AG04450 (cell line): ENCODE measurements at regions not wholly inside any gene's neighbourhood (a gene's known extent, or its start where the extent isn't known, plus 50 kb on each side); places are given as distances from the start of the nearest gene placed in this dataset.

Experiments
- CTCF ChIA-PET: fragments of 300-600, 350-600 bp; formaldehyde crosslinking; extraction: SDS; loops from one replicate; lab custom pipeline; 2022; ENCODE audit warnings: antibody characterized with exemption, inconsistent platforms; lab: Charles Lee
- POLR2A ChIA-PET: fragments of 350-600 bp; formaldehyde crosslinking; extraction: SDS; loops from one replicate; lab custom pipeline; 2021; ENCODE audit warnings: antibody characterized with exemption, inconsistent platforms; lab: Yijun Ruan, JAX
- DNase-seq: peaks from one replicate; pipeline ENCODE4 v3.0.0-alpha.2; 2011; ENCODE audit warnings: low read depth, low spot score
- H3K27ac ChIP-seq: one replicate; pipeline ENCODE4 v1.5.1; 2012; ENCODE audit warnings: low read depth, low read length, control low read depth
- H3K27me3 ChIP-seq: one replicate; pipeline ENCODE4 v1.6.0; 2012; ENCODE audit warnings: low read length; ENCODE audit not compliant: control insufficient read depth, insufficient read depth
- H3K4me3 ChIP-seq: 2 replicates; pipeline ENCODE4 v1.5.1; 2011; ENCODE audit warnings: mild to moderate bottlenecking, low read depth, low read length, control low read depth
- H3K9me3 ChIP-seq: 2 replicates; pipeline ENCODE4 v1.5.1; 2012; ENCODE audit warnings: low read length; ENCODE audit not compliant: control insufficient read depth, insufficient read depth
- TF ChIP-seq, protein P1 (sequence below): IDR thresholded peaks from 2 replicates; pipeline ENCODE4 v1.5.1; 2011; ENCODE audit warnings: low read depth, low read length, control low read depth, inconsistent platforms

DNA sequence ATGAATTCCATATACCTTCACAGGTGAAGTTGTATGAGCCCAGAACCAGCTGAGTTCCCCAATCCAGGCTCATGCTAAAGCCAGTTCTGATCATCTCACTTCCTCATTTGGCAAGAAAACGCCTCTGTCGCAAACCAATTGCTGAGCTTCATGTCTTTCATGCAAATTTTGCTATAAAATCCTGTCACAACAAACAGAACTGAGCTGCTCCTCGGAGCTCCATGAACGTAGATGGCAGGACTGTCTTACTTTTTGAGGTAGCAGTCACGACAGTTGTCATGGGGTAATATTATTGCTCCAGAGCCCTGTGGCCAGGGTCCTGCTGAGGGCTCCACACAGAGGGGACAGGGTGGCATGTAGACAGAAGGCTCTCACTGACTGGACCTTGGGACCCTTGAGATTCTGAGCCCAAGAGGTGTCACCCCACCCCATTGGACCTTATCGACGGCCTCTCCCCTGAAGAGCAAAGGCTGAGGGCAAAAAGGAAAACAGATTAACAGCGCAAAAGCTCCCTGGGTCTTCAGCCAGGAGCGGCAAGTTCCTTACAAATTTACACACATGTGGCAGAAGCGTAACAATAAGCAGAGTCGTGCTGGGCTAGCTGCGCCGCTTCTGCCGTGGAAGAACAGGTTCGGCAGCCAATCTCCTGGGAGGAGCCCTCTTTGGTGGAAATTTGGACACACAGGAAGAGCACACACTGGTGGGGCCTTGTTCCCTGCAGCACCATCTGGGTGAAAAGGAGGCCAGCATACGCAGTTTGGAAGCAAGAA is 249.2 kb downstream of the OPA1 start:
- TF ChIP-seq, protein P1, sequence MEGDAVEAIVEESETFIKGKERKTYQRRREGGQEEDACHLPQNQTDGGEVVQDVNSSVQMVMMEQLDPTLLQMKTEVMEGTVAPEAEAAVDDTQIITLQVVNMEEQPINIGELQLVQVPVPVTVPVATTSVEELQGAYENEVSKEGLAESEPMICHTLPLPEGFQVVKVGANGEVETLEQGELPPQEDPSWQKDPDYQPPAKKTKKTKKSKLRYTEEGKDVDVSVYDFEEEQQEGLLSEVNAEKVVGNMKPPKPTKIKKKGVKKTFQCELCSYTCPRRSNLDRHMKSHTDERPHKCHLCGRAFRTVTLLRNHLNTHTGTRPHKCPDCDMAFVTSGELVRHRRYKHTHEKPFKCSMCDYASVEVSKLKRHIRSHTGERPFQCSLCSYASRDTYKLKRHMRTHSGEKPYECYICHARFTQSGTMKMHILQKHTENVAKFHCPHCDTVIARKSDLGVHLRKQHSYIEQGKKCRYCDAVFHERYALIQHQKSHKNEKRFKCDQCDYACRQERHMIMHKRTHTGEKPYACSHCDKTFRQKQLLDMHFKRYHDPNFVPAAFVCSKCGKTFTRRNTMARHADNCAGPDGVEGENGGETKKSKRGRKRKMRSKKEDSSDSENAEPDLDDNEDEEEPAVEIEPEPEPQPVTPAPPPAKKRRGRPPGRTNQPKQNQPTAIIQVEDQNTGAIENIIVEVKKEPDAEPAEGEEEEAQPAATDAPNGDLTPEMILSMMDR = no peak
- ChIA-PET CTCF (no interaction called here), POLR2A (no interaction called here)
- no peak overlapping the region for H3K27ac ChIP-seq
- H3K9me3 ChIP-seq = no peaks in the 10 kb centered on the region
- H3K4me3 ChIP-seq = no peak overlapping the region
- no peak for DNase-seq
- peaks cover 33% of the 10 kb centered on the region for H3K27me3 ChIP-seq

DNA sequence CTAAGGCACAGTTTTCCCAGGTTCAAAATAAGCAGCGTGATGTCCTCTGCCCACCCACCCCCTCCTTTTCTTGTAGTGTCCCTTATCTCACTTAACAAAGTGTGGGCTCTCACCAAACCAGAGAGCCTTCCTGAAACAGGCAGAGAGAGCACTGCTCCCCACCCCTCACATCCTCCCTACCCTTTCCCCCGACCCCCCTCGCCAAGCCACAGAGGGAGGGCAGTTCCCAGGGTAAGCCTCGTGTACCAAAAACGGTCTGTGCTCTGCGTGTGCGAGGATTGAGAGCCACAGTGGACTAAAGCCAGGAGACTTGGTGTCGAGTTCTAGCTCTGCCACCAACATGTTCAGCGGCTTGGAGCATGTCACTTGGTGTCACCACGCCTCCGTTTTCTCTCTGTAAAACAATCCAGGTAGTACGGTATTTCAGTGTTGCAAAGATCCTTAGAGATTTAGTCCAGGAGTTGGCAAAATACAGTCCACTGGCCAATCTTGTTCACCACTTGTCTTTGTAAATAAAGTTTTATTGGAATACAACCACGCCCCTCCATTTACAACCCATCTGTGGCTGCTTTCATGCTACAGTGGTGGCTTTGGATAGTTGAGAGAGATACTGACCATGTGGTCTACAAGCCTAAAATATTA is 249.9 kb downstream of the OPA1 start:
- Histone ChIP-seq H3K4me3 (no peak overlapping the region), H3K27ac (no peak overlapping the region), H3K27me3 (peaks cover 29% of the 10 kb centered on the region), H3K9me3 (no peaks in the 10 kb centered on the region)
- TF ChIP-seq, protein P1 = no peak
- POLR2A ChIA-PET = no interaction called here
- DNase-seq = no peak
- CTCF ChIA-PET = no interaction called here

DNA sequence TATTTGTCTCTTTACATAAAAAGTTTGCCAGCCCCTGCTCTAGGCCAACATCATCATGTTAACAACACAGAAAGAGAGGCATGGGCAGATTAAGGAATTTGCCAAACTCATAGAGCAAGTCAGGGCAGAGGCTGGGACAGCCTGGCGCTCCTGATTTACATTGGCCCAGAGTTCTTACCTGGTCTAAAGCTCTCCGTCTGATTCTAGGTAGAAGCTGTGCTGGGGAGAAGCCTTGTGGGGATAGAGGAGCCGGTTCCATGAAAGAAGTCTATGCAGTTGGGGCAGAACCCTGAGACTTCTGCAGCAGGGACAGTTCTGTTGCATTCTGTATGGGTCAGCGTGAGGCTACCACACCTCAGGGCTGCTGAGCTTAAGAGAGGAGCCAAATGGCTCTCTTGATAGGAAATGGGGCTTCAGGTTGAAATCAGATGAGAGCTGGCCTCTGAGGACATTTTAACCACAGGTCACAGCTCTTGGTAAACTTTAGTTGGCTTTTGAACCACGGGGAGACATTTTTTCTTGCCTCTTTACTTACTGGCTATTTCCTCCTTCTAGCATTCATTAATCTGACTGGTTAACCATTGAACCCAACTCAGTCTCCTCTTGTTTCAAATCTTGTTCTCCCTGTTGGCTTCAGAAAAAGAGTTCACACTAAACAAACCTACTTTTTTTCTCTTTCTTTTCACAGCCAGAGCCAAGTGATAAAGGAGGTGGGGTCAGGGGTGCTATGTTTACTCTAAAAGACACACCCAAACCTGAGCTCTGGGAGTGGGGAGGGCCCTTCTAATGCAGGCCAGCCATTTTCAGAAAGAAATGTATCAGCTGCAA is 250.7 kb downstream of the OPA1 start:
- no peak for DNase-seq
- H3K27ac ChIP-seq = no peak overlapping the region
- peaks cover 29% of the 10 kb centered on the region for H3K27me3 ChIP-seq
- no peaks in the 10 kb centered on the region for H3K9me3 ChIP-seq
- ChIA-PET CTCF (no interaction called here), POLR2A (no interaction called here)
- no peak overlapping the region for H3K4me3 ChIP-seq
- TF ChIP-seq, protein P1 = no peak

DNA sequence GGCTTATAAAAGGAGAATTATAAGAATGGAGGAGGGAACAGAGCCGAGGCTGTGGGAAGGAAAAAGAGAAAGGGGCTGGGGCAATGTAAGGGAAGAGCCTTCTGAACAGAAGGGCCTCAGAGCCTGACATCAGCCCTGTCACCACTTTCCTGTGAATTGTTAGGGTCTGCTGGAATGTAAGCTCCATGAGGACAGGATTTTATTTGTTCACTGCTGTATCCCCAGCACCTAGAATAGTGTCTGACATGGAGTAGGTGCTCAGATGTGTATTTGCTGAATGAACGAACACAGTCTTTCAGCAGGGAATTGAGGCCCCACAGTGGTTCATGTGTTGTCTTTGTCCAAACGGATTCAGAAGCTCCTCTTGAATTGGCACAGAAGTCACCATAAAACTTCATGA is 251.5 kb downstream of the OPA1 start:
- ChIA-PET CTCF (no interaction called here), POLR2A (no interaction called here)
- Histone ChIP-seq H3K27me3 (peaks cover 29% of the 10 kb centered on the region), H3K9me3 (no peaks in the 10 kb centered on the region), H3K27ac (no peak overlapping the region), H3K4me3 (no peak overlapping the region)
- TF ChIP-seq, protein P1 = no peak
- no peak for DNase-seq
